ENCODE measurements at regions not wholly inside any gene's neighbourhood (a gene's known extent, or its start where the extent isn't known, plus 50 kb on each side); places are given as distances from the start of the nearest gene placed in this dataset.

DNA sequence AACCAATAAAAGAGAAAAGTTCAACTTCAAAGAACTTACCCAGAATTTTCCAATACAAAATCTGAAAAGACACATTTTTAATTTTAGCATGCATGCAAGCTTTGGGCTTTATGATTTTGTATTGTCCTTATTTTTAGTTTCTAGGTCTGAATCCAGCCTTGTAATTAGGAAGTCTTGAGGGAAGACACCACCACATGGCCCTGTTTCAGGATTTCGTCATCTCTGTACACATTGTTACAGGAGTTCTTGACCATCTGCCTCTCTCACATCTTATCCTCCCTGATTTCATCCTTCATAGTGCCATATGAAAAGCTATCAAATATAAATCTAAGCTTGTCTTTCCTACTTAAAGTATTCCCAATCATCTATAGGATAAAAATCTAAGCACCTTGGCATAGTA is 176.1 kb downstream of the TXNL1 start:
- intact Hi-C loops (cut with DNase I, micrococcal nuclease), result no loop called here
- ATAC-seq (no peak), DNase-seq (no peak)
- peaks cover 3% of the 10 kb centered on the region for H3K9me3 ChIP-seq
- TF ChIP-seq, protein P1, sequence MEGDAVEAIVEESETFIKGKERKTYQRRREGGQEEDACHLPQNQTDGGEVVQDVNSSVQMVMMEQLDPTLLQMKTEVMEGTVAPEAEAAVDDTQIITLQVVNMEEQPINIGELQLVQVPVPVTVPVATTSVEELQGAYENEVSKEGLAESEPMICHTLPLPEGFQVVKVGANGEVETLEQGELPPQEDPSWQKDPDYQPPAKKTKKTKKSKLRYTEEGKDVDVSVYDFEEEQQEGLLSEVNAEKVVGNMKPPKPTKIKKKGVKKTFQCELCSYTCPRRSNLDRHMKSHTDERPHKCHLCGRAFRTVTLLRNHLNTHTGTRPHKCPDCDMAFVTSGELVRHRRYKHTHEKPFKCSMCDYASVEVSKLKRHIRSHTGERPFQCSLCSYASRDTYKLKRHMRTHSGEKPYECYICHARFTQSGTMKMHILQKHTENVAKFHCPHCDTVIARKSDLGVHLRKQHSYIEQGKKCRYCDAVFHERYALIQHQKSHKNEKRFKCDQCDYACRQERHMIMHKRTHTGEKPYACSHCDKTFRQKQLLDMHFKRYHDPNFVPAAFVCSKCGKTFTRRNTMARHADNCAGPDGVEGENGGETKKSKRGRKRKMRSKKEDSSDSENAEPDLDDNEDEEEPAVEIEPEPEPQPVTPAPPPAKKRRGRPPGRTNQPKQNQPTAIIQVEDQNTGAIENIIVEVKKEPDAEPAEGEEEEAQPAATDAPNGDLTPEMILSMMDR (IDR thresholded peaks at IDR 0.05), result no peak
- no peak overlapping the region for H3K4me3 ChIP-seq
- no peaks in the 10 kb centered on the region for H3K4me1 ChIP-seq (ENCODE audit: low read depth)
- no peaks in the 10 kb centered on the region for H3K36me3 ChIP-seq (ENCODE audit: low read depth)

DNA sequence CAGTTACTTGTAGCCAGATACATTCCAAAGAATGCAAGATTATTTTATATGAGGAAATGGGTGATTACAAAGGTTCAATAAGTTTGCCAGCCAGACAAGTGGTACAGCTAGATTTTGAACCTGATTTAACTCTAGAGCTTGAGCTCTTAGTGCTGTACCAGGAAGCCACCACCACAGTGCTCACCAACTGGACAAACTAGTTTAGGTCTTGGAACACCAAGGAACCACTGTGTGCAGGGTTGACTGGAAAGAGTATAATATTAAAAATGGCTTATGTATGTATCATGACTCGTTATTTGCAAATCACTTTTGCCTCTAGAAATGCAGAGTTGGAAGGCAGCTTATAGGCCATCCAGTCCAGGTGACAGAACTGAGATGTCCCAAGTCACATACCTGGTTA is 177.2 kb downstream of the TXNL1 start:
- Histone ChIP-seq H3K4me3 (no peak overlapping the region), H3K36me3 (ENCODE audit: low read depth) (no peaks in the 10 kb centered on the region), H3K9me3 (peaks cover 3% of the 10 kb centered on the region), H3K4me1 (ENCODE audit: low read depth) (no peaks in the 10 kb centered on the region)
- intact Hi-C loops (cut with DNase I, micrococcal nuclease), result no loop called here
- ATAC-seq (no peak), DNase-seq (no peak)
- TF ChIP-seq, protein P1 (IDR thresholded peaks at IDR 0.05), result no peak

DNA sequence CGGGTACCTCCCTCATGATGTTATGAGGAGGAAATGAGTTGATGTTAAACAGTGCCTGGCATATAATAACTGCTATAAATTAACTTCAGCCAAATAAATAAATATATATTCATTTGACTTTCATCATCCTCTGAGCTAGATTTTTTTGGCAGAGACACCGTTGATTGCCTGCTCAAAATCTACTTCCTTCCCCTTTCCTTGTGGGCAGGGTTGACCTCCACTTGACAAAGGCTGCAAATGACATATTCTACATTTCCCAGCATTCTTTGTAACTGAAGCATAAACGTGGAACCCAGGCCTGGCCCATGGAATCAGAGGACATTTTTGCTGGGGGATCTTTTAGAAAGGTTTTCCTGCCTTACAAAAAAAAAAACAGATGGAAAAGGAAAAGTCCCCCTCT is 177.8 kb downstream of the TXNL1 start:
- no peaks in the 10 kb centered on the region for H3K36me3 ChIP-seq (ENCODE audit: low read depth)
- H3K4me1 ChIP-seq (ENCODE audit: low read depth), result no peaks in the 10 kb centered on the region
- intact Hi-C loops (cut with DNase I, micrococcal nuclease), result no loop called here
- TF ChIP-seq, protein P1 (IDR thresholded peaks at IDR 0.05), result no peak
- H3K4me3 ChIP-seq, result no peak overlapping the region
- H3K9me3 ChIP-seq, result peaks cover 3% of the 10 kb centered on the region
- no peak for ATAC-seq
- DNase-seq, result no peak

DNA sequence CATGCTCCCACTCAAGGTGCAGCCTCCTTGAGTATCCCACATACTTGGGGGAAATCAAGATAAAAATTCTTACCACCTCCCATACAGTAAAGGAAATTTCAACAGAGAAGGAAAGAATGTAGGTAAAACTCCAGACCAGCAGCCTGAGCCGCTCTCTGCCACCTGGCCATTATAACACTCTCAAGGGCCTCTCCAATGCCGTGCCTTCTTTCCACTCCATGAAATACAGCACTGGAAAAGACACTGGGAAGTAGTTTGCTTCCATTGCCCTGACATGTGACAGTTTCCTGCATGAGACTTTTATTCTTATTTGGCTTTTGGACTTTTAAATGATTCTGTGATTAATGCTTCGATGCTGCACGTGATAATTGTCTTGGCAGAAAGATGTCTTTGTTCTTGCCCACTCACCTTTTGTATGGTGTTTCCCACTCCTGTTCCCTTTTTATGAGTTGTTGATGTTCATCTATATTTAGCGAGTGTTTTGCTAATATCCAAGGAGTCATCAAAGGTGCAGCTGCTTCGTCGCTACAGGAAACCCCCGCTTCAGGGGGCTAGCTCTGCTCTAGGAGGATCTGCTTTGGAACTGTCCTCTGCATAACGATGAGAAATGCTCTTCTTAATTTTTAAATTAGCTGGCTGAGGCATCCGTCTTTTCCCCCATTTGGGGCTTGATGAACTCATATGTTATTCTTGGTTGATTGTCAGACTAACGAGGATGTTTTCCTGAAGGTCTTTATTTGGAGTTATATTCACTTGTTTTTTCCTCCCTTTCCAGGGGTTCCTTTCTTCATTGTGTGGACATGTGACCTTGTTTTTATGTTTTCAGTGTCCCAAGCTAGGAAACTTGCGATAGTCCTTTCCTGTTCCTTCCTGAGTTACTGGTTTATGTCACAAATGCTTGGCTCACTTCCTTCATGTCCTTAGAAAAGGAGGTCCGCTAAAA is 179.4 kb downstream of the TXNL1 start:
- TF ChIP-seq, protein P1 (IDR thresholded peaks at IDR 0.05), result no peak
- Histone ChIP-seq H3K36me3 (ENCODE audit: low read depth) (no peaks in the 10 kb centered on the region), H3K4me1 (ENCODE audit: low read depth) (no peaks in the 10 kb centered on the region), H3K9me3 (no peaks in the 10 kb centered on the region), H3K4me3 (no peak overlapping the region)
- no peak for ATAC-seq
- intact Hi-C loops (cut with DNase I, micrococcal nuclease), result no loop called here
- DNase-seq, result no peak

DNA sequence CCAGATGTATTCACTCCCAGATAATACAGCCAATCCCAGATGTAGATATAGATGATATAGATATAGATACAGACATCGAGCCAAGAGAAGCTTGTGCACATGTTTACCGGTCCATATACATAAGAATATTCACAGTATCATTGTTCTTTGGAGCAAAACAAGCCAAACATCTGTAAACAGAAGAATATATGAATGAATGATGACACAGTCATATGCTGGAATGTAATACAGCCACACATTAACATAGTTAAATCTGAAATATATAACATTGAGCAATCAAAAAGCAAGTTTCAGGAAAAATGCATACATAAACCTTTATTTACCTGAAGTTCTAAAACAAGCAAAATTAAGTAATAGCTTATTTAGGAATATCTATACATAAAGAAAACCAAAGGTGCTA is 182.5 kb downstream of the TXNL1 start:
- no peak for ATAC-seq
- no peak for DNase-seq
- Histone ChIP-seq H3K4me1 (ENCODE audit: low read depth) (no peaks in the 10 kb centered on the region), H3K9me3 (no peaks in the 10 kb centered on the region), H3K36me3 (ENCODE audit: low read depth) (no peaks in the 10 kb centered on the region), H3K4me3 (no peak overlapping the region)
- intact Hi-C loops (cut with DNase I, micrococcal nuclease), result no loop called here
- TF ChIP-seq, protein P1 (IDR thresholded peaks at IDR 0.05), result no peak

Measured in mucosa of descending colon (tissue), 3 donors.